GM21381 (cell line): ENCODE measurements at regions not wholly inside any gene's neighbourhood (a gene's known extent, or its start where the extent isn't known, plus 50 kb on each side); places are given as distances from the start of the nearest gene placed in this dataset.
"Not testable (repeated sequence)": the region's sequence is repeated elsewhere in the genome, so short reads cannot be mapped to it uniquely, and the experiment has no call there.

Experiments used
- ATAC-seq: cut with Tn5 transposase; IDR thresholded peaks from one replicate; pipeline ENCODE4 v1.9.1; 2021; ENCODE audit warnings: mild to moderate bottlenecking, moderate library complexity; ENCODE audit not compliant: unreplicated experiment

GRCh38 chr16:29330623-29331022 lies 75.9 kb downstream of the NPIPB11 start:
- not testable (repeated sequence) for ATAC-seq

- ATAC-seq, result not testable (repeated sequence)
Measured at GRCh38 chr16:29328528-29328927, 78.0 kb downstream of the NPIPB11 start.

- ATAC-seq, result not testable (repeated sequence)
Measured at GRCh38 chr16:29327631-29328408, 78.7 kb downstream of the NPIPB11 start.

- not testable (repeated sequence) for ATAC-seq
Measured at GRCh38 chr16:29326164-29327125, 80.1 kb downstream of the NPIPB11 start.

GRCh38 chr16:29323725-29324124 lies 82.8 kb downstream of the NPIPB11 start:
- ATAC-seq, result not testable (repeated sequence)

- no peak for ATAC-seq
Measured at GRCh38 chr16:29321585-29321984, 84.9 kb downstream of the NPIPB11 start.

- ATAC-seq, result no peak
Measured at GRCh38 chr16:29321000-29321393, 85.5 kb downstream of the NPIPB11 start.

GRCh38 chr16:29320274-29320999 lies 86.1 kb downstream of the NPIPB11 start:
- no peak for ATAC-seq

- no peak for ATAC-seq
Measured at GRCh38 chr16:29319726-29320125, 86.8 kb downstream of the NPIPB11 start.

GRCh38 chr16:29318561-29318968 lies 87.9 kb downstream of the NPIPB11 start:
- not testable (repeated sequence) for ATAC-seq

- no peak for ATAC-seq
Measured at GRCh38 chr16:29318037-29318436, 88.5 kb downstream of the NPIPB11 start.

GRCh38 chr16:29317269-29317668 lies 89.2 kb downstream of the NPIPB11 start:
- ATAC-seq, result no peak

- no peak for ATAC-seq
Measured at GRCh38 chr16:29316761-29317183, 89.7 kb downstream of the NPIPB11 start.

GRCh38 chr16:29315916-29316517 lies 90.5 kb downstream of the NPIPB11 start:
- no peak for ATAC-seq

- ATAC-seq, result no peak
Measured at GRCh38 chr16:29315046-29315445, 91.5 kb downstream of the NPIPB11 start.

- no peak for ATAC-seq
Measured at GRCh38 chr16:29314292-29314934, 92.1 kb downstream of the NPIPB11 start.

GRCh38 chr16:29313559-29314048 lies 92.9 kb downstream of the NPIPB11 start:
- no peak for ATAC-seq

- ATAC-seq, result no peak
Measured at GRCh38 chr16:29312835-29313558, 93.5 kb downstream of the NPIPB11 start.

- not testable (repeated sequence) for ATAC-seq
Measured at GRCh38 chr16:29312345-29312675, 94.2 kb downstream of the NPIPB11 start.
